ENCODE measurements at regions not wholly inside any gene's neighbourhood (a gene's known extent, or its start where the extent isn't known, plus 50 kb on each side); places are given as distances from the start of the nearest gene placed in this dataset.
"Not testable (repeated sequence)": the region's sequence is repeated elsewhere in the genome, so short reads cannot be mapped to it uniquely, and the experiment has no call there.

GRCh38 chr13:69044629-69045028 lies 1063.0 kb upstream of the ATXN8OS start:
- no peak for DNase-seq

- DNase-seq = no peak
Measured at GRCh38 chr13:69040898-69041297, 1066.7 kb upstream of the ATXN8OS start.

GRCh38 chr13:69035771-69036170 lies 1071.9 kb upstream of the ATXN8OS start:
- no peak for DNase-seq

- peak; percentile 17 for DNase-seq
Measured at GRCh38 chr13:69028936-69029335, 1078.7 kb upstream of the ATXN8OS start.

- no peak for DNase-seq
Measured at GRCh38 chr13:69020120-69020519, 1087.5 kb upstream of the ATXN8OS start.

- not testable (repeated sequence) for DNase-seq
Measured at GRCh38 chr13:69018173-69018572, 1089.5 kb upstream of the ATXN8OS start.

GRCh38 chr13:69010789-69011188 lies 1096.8 kb upstream of the ATXN8OS start:
- no peak for DNase-seq

- no peak for DNase-seq
Measured at GRCh38 chr13:69008499-69008898, 1099.1 kb upstream of the ATXN8OS start.

- DNase-seq = no peak
Measured at GRCh38 chr13:68998056-68998455, 1109.6 kb upstream of the ATXN8OS start.

- DNase-seq = no peak
Measured at GRCh38 chr13:68996668-68997025, 1111.0 kb upstream of the ATXN8OS start.

- no peak for DNase-seq
Measured at GRCh38 chr13:68995972-68996667, 1111.5 kb upstream of the ATXN8OS start.

- no peak for DNase-seq
Measured at GRCh38 chr13:68993154-68993553, 1114.5 kb upstream of the ATXN8OS start.

- no peak for DNase-seq
Measured at GRCh38 chr13:68988176-68988575, 1119.5 kb upstream of the ATXN8OS start.

- no peak for DNase-seq
Measured at GRCh38 chr13:68987585-68987984, 1120.0 kb upstream of the ATXN8OS start.

GRCh38 chr13:68984688-68985319 lies 1122.8 kb upstream of the ATXN8OS start:
- DNase-seq = no peak

- DNase-seq = no peak
Measured at GRCh38 chr13:68982961-68983619, 1124.5 kb upstream of the ATXN8OS start.

GRCh38 chr13:68976287-68976686 lies 1131.3 kb upstream of the ATXN8OS start:
- DNase-seq = no peak

- no peak for DNase-seq
Measured at GRCh38 chr13:68970532-68970931, 1137.1 kb upstream of the ATXN8OS start.

GRCh38 chr13:68948586-68948985 lies 1159.0 kb upstream of the ATXN8OS start:
- no peak for DNase-seq

- DNase-seq = no peak
Measured at GRCh38 chr13:68944272-68944671, 1163.4 kb upstream of the ATXN8OS start.

GRCh38 chr13:68940049-68940448 lies 1167.6 kb upstream of the ATXN8OS start:
- no peak for DNase-seq

GRCh38 chr13:68938639-68939038 lies 1169.0 kb upstream of the ATXN8OS start:
- no peak for DNase-seq

- DNase-seq = peak; percentile 22
Measured at GRCh38 chr13:68929075-68929745, 1178.4 kb upstream of the ATXN8OS start.

Measured in eye (tissue), 1 donor.